ENCODE measurements at regions not wholly inside any gene's neighbourhood (a gene's known extent, or its start where the extent isn't known, plus 50 kb on each side); places are given as distances from the start of the nearest gene placed in this dataset.

GRCh38 chr18:59052965-59053820, 86.5 kb upstream of the SEC11C start:
- no peak for DNase-seq
- Histone ChIP-seq H3K4me3 (no peak overlapping the region), H3K36me3 (ENCODE audit: insufficient read depth in 1 of 2, low read depth in 1 of 2) (no peaks in the 10 kb centered on the region), H3K27me3 (ENCODE audit: insufficient read depth in 3 of 3, low read length in 2 of 3) (no peaks in the 10 kb centered on the region), H3K9me3 (no peaks in the 10 kb centered on the region), H3K4me1 (peaks cover 26% of the 10 kb centered on the region), H3K27ac (peak overlapping the region; percentile 66)
- ATAC-seq = no peak
- intact Hi-C loops (cut with DNase I) = loop anchor here in 1 of 2 donors (5.0 kb wide), 1 partner anchor 51 kb away; no protein-coding TSS in a partner anchor
- WGBS, 3 donors = 69 to 79% (median 72%) methylated on average over 6 of the region's 6 CpGs
- TF ChIP-seq CTCF (IDR thresholded peaks at IDR 0.05) = no peak

GRCh38 chr18:59054496-59055287, 85.0 kb upstream of the SEC11C start:
- no peak for TF ChIP-seq CTCF (IDR thresholded peaks at IDR 0.05)
- Histone ChIP-seq H3K36me3 (ENCODE audit: insufficient read depth in 1 of 2, low read depth in 1 of 2) (no peaks in the 10 kb centered on the region), H3K27ac (peak overlapping the region; percentile 51), H3K4me1 (peaks cover 26% of the 10 kb centered on the region), H3K9me3 (no peaks in the 10 kb centered on the region), H3K4me3 (no peak overlapping the region), H3K27me3 (ENCODE audit: insufficient read depth in 3 of 3, low read length in 2 of 3) (no peaks in the 10 kb centered on the region)
- ATAC-seq (peak in 3 of 4 donors; percentile 28 to 55 (median 53)), DNase-seq (no peak)
- intact Hi-C loops (cut with DNase I) = loop anchor here (2.0 to 5.0 kb wide), 3 partner anchors 52 to 266 kb away; partner anchors contain the start of gene ZNF532 (in 1 of the 2)
- 25 to 56% (median 25%) methylated on average over 7 of the region's 7 CpGs for WGBS, 3 donors

DNA sequence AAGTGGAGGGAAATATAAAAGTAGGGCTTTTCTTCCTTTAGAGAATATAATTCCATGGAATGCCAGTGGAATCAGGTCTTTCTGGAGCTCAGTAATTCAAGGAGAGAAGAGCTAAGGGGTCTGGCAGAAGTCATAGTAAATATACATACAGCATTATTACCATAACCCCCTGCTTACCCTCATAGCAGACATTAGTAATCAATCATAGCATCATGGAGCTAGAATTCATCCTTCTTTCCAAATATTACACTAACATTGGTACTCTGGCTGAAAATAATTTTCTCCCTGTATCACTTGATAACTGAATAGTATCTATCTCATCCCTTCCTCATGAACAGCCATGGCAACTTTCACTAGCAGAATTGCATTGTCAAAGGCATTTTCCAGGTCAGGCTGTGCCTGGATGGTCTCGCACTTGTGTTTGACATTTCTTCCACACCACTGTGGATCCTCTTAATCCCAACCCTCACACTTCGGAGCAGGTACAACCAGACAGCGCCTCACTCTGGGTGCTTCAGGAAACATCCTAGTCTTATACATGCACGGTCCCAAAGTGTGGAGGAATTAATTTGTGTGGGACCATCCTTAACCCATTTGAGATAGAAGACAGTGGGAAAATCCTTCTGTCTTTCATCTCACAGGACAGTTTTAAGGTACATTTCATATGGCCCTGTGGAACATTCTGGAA, 84.2 kb upstream of the SEC11C start:
- DNase-seq (no peak), ATAC-seq (no peak)
- TF ChIP-seq CTCF (IDR thresholded peaks at IDR 0.05) = no peak
- WGBS, 3 donors = 95 to 96% (median 96%) methylated on average over 4 of the region's 4 CpGs
- peaks cover 26% of the 10 kb centered on the region for H3K4me1 ChIP-seq
- H3K4me3 ChIP-seq = no peak overlapping the region
- H3K36me3 ChIP-seq (ENCODE audit: insufficient read depth in 1 of 2, low read depth in 1 of 2) = no peaks in the 10 kb centered on the region
- no peaks in the 10 kb centered on the region for H3K9me3 ChIP-seq
- H3K27ac ChIP-seq = peak overlapping the region; percentile 51
- H3K27me3 ChIP-seq (ENCODE audit: insufficient read depth in 3 of 3, low read length in 2 of 3) = no peaks in the 10 kb centered on the region
- intact Hi-C loops (cut with DNase I) = loop anchor here in 1 of 2 donors (2.0 to 5.0 kb wide), 2 partner anchors 193 to 267 kb away; partner anchors contain the start of gene ZNF532

- DNase-seq (peak; percentile 73 to 85), ATAC-seq (peak; percentile 74 to 80 (median 79))
- H3K4me1 ChIP-seq = peaks cover 21% of the 10 kb centered on the region
- H3K9me3 ChIP-seq = no peaks in the 10 kb centered on the region
- WGBS, 3 donors = 66 to 72% (median 66%) methylated on average over 15 of the region's 15 CpGs
- intact Hi-C loops (cut with DNase I) = loop anchor here in 1 of 2 donors (1.0 to 5.0 kb wide), 2 partner anchors 195 to 276 kb away; partner anchors contain the start of gene ZNF532
- peak; percentile 88 for TF ChIP-seq CTCF (IDR thresholded peaks at IDR 0.05)
- no peak overlapping the region for H3K27ac ChIP-seq
- no peaks in the 10 kb centered on the region for H3K36me3 ChIP-seq (ENCODE audit: insufficient read depth in 1 of 2, low read depth in 1 of 2)
- no peaks in the 10 kb centered on the region for H3K27me3 ChIP-seq (ENCODE audit: insufficient read depth in 3 of 3, low read length in 2 of 3)
- H3K4me3 ChIP-seq = no peak overlapping the region
These were observed 82.8 kb upstream of the SEC11C start for GRCh38 chr18:59056706-59057492.

Measured in psoas muscle (tissue), 7 donors.